Left cardiac atrium (tissue), 4 donors: ENCODE measurements at regions not wholly inside any gene's neighbourhood (a gene's known extent, or its start where the extent isn't known, plus 50 kb on each side); places are given as distances from the start of the nearest gene placed in this dataset.
A peak's percentile ranks its signal among the peaks of the same experiment; 100 is the strongest.
"Not testable (repeated sequence)": the region's sequence is repeated elsewhere in the genome, so short reads cannot be mapped to it uniquely, and the experiment has no call there.

Source experiments
- ATAC-seq, 2 donors: fragments of 200-7000 bp; cut with Tn5 transposase; one replicate each; pipeline ENCODE4 v1.9.1; 2020; ENCODE audit warnings: mild to moderate bottlenecking in 2 of 2, moderate library complexity in 2 of 2
- DNase-seq: peaks from one replicate; pipeline ENCODE4 v3.0.0-alpha.2; 2020
- intact Hi-C, 2 donors: fragments of 100-400 bp; cut with DNase I; formaldehyde crosslinking; loops; one replicate each; pipeline versions ENCODE4 v1.14.1 to v1.15.1; 2022 to 2023
- donor health status: DM: no; HTN: yes; CAD: no.
- donor health status: DM: no; HTN: yes; CAD: no; lungs with severe emphysema.
- donor health status: DM: yes; HTN: yes; CAD: no.
- donor health status: Dilated cardiomyopathy.

DNA sequence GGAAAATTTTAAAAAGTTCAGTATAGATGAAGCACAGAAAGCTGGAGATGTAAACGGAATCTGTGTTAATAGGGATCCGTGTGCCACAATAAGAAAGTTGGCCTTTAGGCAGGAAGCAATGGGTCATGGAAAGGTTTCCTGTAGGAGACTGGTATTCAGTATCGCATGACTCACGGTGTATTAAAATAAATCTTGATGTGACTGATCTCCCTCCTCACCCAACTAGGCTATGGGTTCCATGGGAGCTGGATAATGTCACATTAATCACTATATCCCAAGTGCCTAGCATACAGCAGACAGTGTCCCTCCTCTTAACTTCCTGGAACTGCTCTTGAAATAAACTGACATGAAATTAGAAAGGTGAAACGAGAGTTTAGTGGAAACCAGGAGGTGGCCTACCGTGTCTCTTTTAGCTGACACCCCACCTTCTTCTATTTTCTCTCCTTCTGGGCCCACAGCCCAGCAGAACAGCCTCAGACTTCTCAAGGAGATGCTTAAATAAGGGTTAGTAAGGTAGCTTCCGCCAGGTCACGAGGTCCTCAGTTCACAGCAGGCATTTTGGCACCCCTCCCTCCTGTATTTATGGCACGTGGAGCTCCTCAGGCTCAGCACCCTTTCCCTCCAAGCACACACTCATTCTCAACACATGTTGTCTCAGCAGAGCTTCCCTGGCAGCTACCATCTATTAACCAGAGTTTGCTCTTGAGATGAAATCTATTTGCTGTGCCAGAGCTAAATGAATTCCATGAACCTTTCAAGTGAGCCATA is 118.8 kb downstream of the NXPE2 start:
- intact Hi-C loops, result loop anchor here in 1 of 2 donors (5.0 kb wide), 1 partner anchor 155 kb away; no protein-coding TSS in a partner anchor
- no peak for DNase-seq
- peak; percentile 67 to 89 for ATAC-seq

DNA sequence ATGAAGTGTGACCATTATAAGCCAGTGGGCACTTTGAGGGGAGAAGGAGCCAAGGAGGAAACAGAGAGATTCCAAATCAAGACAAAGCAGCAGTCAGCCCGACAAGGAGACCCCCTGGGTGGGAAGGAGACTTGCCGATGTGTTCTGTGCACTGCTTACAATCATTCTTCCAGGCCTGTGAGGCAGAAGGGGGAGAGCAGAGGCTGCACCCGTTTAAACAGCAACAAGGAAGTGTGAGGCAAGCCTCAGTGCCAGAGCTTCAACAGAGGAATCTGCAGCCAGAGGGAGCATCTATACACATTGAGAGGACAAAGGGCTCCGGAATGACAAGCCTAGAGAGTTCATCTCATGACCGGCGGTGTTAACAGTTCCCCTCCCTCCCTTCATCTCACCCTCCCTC is 121.1 kb downstream of the NXPE2 start:
- peak; percentile 56 to 66 for ATAC-seq
- intact Hi-C loops, result loop anchor here in 1 of 2 donors (5.0 kb wide), 1 partner anchor 153 kb away; no protein-coding TSS in a partner anchor
- DNase-seq, result no peak

DNA sequence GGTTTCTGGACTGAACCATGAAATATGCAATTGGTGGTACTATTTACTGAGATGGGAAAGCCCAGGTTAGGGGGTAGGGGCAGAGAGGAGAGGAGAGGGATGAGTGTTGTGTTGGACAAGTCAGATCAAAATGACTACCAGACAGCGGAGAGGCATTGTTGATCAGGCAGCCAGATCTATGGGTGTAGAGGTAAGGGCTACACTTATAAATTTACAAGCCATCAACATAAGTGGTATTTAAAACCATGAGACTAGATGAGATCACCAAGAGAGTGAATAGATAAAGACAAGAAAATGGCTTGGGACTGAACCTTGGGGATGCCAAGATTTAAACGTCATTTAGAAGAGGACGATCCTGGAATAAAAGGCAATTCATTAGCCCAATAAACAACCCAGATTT is 123.4 kb downstream of the NXPE2 start:
- intact Hi-C loops, result loop anchor here in 1 of 2 donors (5.0 kb wide), 1 partner anchor 91 kb away; no protein-coding TSS in a partner anchor
- DNase-seq (no peak), ATAC-seq (no peak)

DNA sequence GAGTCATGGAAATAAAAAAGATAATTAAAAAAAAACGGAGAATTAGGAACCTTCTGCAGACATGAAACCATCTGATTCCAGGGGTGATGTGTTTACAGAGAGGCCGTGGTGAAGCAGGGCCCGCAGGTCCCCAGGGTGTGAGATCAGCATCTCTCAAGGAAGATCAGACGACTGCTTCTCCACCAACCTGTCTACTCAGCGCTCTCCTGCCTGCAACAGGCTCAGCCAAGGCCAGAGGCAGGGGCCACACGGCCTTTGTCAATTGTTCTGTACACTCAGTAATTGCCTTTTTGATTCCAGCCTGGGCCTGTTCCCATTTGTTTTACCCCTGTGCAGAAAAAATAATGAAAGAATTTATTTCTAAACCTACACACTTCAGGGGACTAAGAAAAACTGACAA is 124.6 kb downstream of the NXPE2 start:
- ATAC-seq, result no peak
- DNase-seq, result no peak
- intact Hi-C loops, result loop anchor here in 1 of 2 donors (5.0 kb wide), 1 partner anchor 89 kb away; no protein-coding TSS in a partner anchor

DNA sequence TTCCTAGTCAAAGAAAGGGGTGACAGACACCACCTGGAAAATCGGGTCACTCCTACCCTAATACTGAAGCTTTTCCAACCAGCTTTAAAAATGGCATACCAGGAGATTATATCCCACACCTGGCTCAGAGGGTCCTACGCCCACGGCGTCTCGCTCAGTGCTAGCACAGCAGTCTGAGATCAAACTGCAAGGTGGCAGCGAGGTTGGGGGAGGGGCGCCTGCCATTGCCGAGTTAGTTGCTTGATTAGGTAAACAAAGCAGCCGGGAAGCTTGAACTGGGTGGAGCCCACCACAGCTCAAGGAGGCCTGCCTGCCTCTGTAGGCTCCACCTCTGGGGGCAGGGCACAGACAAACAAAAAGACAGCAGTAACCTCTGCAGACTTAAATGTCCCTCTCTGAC is 127.1 kb downstream of the NXPE2 start:
- ATAC-seq, intact Hi-C loops, DNase-seq: not testable (repeated sequence)

DNA sequence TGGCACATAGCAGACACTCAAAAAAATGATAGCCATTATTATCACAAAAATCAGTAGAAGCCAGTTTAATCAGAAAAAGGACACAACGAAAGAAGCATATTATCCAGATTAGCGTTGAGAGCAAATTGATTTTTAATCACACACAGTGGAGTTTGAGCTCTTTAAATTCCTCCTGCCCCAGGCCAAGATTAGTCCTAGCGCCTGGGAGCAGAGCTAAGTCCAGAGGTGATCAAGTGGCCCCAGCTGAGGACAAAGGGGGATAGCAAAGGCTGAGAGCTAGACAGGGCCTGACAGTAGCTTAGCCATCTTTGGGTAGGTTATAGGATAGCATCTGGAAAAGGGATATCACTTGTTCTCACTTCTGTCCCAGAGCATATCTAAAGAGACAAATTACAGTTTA is 133.6 kb downstream of the NXPE2 start:
- intact Hi-C loops, result no loop called here
- DNase-seq, result no peak

DNA sequence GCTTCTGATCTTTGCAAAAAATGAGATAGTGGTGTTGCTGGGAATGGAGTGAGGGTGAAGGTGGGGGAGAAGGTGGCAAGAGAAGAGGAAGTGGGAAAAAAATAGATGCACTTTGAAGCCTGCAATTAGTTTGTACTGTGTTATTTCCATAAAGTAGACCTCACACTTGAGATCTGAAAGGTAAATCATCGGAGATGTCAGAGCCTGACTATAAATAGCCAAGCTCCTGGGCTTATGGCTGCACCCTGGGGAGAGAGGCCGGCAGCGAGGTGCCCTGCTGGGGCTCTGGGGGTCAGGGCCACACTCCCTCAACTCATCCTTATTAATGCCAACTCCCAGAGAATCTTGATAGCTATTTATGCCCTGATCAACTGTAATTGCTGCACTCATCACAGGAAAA is 134.4 kb downstream of the NXPE2 start:
- ATAC-seq, result no peak
- no peak for DNase-seq
- intact Hi-C loops, result no loop called here

More for the DNA sequence above, 133.6 kb downstream of the NXPE2 start:
- ATAC-seq, result no peak

DNA sequence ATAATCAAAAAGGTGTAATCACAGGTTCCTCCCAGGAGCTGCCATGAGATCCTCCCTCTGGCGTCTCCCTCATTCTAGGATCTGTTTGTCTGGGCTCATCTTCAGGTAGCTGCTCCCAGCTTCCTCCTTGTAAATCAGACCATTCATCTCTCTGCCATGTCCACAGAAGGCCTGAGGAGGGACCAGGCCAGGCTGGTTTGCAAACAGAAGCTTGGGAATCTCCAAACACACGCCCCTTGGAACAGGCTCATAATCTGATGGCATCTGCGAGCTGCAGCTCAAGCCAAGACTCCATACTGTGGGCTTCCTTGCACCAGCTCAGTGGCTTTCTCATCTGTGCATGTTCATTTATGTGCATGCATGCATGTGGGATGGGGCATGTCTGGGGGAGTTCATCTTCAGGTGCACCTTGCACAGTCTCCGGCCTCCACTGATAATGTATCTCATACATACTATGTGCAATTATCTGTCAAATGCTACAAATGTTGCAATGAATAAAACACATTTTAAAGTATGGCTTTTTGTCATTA is 134.9 kb downstream of the NXPE2 start:
- intact Hi-C loops, result no loop called here
- ATAC-seq (no peak), DNase-seq (no peak)

DNA sequence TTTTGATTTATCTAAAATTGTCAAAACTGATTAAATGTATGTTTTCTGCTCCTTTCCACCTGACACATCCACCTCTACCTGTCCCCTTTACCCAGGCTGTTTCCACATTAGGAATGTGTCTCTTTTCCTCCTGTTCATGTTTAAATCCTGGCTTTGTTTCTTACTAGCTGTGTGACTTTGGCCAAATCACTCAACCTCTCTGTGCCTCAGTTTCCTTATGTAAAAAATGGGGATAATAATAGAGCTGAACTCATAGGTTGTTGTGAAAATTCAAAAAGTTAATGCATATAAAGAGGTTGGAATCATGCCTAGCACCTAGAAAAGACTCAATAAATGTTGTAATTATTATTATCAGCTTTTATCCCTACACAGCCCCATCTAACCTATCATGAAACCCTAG is 136.8 kb downstream of the NXPE2 start:
- ATAC-seq (no peak), DNase-seq (no peak)
- intact Hi-C loops, result no loop called here

DNA sequence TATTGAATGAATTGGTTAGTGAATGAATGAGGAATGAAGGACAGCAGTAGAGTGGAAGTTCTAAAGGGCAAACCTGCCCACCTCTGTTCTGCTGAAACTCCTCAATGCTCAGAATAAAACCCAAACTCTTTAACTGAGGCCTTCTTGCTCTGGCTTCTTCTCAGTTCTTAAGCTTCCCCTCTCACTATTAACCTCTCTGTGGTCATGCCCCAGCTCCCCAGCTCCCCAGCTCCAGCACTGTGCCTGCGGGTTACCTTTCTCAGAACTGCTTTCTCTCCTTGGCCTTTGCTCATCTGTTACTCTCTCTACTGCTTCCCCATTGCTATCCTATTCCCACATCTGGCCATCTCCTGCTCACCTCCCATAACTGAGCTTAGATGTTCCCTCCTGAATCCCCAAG is 137.4 kb downstream of the NXPE2 start:
- intact Hi-C loops, result no loop called here
- ATAC-seq, result no peak
- no peak for DNase-seq

DNA sequence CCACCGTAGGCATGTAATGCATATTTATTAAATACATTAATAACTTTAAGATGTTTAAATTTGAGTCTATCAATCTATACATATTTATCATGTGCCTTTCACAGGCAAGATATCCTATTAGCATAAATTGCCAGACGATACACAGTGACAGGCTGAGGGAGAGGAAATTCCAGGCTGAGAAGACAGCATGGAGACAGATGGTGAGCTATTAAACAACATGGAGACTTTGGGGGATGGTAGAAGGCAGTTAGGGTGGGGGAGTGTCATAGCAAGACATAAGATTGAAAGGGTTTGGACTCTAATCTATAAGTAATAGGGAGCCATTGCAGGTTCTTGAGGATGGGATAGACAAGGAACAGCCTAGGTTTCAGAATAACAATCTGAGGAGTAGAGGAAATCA is 138.5 kb downstream of the NXPE2 start:
- intact Hi-C loops, result no loop called here
- no peak for ATAC-seq
- no peak for DNase-seq

DNA sequence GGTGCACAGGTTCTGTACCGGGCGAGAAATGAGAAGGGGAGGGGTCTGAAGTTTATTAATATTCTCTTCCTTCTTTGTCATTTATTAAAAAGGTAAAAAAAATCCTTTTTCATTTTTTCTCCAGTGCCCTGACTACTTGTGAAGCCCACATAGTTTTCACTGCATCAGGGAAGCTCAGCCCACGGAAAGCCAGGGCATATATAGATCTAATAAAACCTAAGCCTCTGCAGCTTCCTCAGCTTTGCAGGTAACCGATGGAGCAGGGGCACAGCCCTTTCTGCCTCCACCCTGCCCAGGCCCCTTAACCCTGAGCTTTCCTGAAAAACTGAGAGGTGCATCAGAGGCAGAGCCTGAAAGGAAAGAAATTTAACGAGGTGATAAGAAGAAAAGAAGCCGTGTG is 140.1 kb downstream of the NXPE2 start:
- DNase-seq (no peak), ATAC-seq (no peak)
- intact Hi-C loops, result no loop called here

DNA sequence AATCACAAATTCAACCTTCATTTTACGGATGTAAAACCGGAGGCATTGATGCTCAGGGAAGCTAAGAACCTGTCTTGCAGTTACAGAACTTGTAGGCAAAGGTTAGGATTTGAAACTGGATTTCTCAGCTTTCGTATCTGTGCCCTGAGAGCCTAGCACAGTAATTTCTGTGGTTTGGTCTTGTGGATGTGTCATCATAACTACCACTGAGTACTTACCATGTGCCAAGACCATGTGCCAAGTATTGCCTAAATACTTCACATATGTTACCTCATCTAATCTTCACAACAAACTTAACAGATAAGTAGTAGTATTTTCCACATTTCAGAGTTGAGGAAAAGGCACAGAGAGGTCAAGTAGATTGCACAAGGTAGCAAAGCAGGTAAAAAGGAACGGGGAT is 140.7 kb downstream of the NXPE2 start:
- intact Hi-C loops, result no loop called here
- ATAC-seq, result no peak
- DNase-seq, result no peak

DNA sequence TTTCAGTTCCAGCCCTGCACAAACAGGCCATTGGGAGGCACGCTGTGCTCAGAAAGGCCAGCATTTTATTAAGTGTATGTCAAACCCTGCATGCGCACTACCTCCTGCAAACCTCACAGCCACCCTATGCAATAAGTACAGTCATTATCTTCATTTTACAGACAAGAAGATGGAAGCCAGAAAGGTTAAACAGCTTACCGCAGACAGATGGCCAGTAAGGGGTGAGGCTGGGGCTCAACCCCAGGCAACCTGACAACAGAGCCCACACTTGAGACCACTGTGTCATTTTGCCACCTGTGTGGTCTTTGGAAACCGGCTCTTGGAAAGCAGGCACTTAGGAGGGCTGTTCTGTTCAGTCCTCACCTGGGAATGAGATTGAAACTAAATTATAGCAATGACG is 142.3 kb downstream of the NXPE2 start:
- ATAC-seq (no peak), DNase-seq (no peak)
- intact Hi-C loops, result no loop called here

DNA sequence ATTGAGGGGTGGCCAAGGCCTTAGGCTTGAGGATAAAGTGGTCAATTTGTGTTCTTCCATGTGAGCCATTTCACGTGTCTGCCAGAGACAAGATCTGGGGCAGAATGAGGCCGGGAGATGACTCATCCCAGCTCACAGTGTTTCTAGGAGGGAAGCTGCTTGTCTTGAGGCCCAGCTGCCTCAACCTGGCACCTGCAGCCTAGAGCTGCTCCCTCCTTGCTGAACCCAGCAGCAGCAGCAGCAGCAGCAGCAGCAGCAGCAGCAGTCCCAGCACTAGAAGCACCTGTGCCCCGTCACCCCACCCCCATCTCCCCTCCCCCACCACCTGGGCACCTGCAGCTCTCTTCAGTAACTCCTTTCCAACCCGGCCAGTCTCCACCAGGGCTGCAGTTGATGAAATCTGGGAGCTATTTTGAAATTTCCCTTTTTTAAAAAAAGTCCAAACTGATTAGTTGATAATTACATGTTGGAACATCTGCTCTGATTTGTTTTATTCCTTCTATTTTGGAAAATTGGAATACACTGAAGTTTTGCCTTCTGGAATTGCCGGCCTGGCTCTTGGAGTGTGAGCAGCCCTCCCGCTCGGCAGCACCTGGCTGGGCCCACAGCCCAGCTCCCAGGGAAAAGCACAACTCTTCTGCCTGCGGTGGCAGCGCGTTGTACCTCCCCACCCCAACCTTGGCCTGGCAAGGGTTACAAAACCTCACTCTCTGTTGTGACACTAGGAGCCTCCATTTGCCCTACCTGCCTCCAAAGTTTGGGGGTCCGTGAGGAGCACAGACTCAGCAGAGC is 143.5 kb downstream of the NXPE2 start:
- intact Hi-C loops, result no loop called here
- ATAC-seq (peak in 1 of 2 donors; percentile 39), DNase-seq (no peak)

DNA sequence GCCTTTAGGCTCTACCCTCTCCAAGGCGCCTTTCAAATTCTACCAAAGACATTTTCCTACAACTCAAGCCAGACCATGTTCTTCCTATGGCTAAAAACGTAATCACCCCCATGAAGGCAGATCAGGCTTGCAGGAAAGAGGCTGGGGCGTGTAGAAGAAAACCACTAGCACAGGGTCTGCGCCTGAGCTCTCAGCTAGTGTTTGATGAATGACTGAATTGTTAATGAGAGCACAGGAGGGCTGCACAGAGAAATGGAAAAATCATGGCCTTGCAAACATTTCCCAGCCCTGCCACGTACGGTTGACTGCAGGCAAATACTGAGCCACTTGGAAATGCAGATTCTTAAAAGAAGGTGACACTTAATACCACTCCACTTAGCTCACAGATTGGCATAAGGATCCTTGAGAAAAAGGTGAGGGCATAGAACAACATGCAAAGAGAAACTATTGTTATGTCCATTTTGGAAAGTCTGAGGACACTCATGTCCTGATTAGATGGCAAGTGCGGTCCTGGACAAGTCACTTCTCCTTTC is 148.6 kb downstream of the NXPE2 start:
- DNase-seq, result no peak
- intact Hi-C loops, result no loop called here
- no peak for ATAC-seq

DNA sequence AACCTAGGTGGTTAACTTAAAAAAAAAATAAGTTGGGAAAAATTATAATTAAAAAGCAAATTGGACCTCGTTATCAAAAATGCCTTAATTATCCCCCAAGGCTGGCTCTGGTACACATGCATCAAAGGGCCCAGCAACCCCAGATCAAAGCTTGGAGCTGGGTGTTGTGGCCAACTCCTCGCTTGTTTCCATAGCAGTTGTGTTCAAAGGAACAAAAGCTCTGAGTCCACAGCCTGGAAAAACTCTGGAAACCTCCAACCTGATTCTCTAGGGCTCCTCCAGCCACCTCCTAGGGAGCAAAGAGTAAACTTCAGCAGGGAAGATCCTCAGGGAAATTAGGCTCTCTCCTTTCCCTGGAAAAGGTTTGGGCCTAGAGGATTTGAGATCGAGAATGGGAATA is 149.4 kb downstream of the NXPE2 start:
- DNase-seq, result no peak
- ATAC-seq, result no peak
- intact Hi-C loops, result no loop called here

DNA sequence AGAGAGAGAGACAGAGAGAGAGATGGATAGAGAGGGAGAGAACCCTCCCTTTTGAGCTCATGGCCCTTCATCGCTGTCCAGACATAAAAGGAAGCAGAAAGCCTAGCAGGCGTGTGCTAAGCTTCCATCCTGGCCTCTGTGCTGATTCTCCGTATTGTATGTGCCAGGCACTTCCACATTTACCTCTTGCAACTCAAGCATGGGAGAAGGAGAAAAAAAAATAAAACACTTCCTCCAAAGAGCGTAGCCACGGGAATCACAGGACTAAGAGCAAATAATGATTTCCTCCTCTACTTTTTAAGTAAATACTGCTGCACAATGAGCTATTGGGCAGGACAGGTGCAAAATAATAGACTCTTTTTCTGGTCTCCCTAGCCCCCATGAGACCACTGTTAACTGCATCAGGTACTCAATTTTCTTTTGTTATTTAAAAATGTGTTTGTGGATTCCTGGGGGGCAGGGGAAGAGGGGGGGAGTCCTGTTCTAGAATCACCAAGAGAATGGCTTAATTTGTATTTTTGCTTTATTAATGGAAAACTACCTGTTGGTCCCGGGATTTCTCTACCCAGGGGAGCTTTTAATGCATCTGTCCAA is 154.3 kb downstream of the NXPE2 start:
- no peak for ATAC-seq
- DNase-seq, result no peak
- intact Hi-C loops, result no loop called here

DNA sequence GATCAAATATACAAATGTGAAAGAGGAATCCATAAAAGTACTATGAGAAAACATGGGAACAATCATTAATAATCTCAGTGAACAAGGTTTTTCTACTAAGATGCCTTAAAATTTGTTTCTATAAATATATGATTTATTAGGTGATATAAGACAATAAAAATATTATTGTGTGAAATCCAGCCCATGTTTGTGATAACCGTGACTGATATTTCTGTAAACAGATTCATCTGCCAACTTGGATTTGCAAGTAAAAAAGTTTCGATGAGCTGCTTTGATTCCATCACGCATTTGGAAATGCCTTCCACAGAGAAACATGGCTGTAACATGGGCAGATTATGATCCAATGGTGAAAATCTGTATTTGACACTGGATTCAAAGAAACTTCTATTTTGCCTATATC is 157.8 kb downstream of the NXPE2 start:
- DNase-seq, result no peak
- no peak for ATAC-seq
- intact Hi-C loops, result no loop called here

DNA sequence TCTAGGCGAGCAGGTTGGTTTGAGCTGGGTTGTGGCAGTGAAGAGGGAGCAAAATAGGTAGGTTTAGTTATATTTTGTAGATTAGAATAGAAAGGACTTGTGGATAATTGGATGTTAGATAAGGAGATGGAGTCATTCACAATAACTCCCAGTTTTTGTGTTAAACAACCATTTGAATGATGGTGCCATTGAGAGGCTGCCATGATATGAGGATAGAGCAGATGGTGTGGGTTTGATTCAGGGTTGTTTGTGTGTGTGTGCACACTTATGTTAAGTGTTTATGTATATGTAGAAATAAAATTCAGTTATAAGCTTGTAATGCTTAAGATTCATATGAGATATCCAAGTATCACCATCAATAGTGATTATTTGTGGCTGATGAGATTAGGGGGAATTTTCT is 166.6 kb downstream of the NXPE2 start:
- ATAC-seq (no peak), DNase-seq (no peak)
- intact Hi-C loops, result no loop called here
